ENCODE measurements at regions not wholly inside any gene's neighbourhood (a gene's known extent, or its start where the extent isn't known, plus 50 kb on each side); places are given as distances from the start of the nearest gene placed in this dataset.

DNA sequence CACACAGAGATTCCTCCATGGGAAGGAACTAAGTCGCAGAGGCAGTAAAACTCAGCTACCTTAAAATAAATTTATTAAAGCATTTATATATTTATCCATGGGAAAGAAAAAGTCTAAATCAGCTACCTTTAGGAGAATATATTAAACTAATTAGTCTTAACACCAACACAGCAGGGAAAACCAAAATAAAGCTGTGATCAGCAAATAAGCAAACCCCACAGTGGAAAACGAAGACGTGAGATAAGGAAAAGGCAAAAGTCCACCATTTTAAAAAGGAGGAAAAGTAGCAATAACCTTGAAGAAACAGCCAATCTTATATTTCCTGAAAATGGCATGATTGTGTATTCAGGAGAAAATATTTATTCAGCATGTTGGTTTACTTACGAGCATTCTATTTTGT, 473.0 kb upstream of the ROBO2 start:
- TF ChIP-seq, protein P1, sequence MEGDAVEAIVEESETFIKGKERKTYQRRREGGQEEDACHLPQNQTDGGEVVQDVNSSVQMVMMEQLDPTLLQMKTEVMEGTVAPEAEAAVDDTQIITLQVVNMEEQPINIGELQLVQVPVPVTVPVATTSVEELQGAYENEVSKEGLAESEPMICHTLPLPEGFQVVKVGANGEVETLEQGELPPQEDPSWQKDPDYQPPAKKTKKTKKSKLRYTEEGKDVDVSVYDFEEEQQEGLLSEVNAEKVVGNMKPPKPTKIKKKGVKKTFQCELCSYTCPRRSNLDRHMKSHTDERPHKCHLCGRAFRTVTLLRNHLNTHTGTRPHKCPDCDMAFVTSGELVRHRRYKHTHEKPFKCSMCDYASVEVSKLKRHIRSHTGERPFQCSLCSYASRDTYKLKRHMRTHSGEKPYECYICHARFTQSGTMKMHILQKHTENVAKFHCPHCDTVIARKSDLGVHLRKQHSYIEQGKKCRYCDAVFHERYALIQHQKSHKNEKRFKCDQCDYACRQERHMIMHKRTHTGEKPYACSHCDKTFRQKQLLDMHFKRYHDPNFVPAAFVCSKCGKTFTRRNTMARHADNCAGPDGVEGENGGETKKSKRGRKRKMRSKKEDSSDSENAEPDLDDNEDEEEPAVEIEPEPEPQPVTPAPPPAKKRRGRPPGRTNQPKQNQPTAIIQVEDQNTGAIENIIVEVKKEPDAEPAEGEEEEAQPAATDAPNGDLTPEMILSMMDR (IDR thresholded peaks at IDR 0.05): no peak
- no peak for TF ChIP-seq POLR2A (IDR thresholded peaks at IDR 0.05)

Measured in lower leg skin (tissue), 3 donors.